H9 (cell line): ENCODE measurements at regions not wholly inside any gene's neighbourhood (a gene's known extent, or its start where the extent isn't known, plus 50 kb on each side); places are given as distances from the start of the nearest gene placed in this dataset.

ENCODE experiments used
- DNase-seq: peaks from one replicate; pipeline ENCODE4 v3.0.0-alpha.2; 2017
- H2AFZ ChIP-seq: one replicate; pipeline ENCODE4 v1.6.1; 2013; ENCODE audit warnings: mild to moderate bottlenecking, low read length, control low read depth, moderate library complexity
- H2AK5ac ChIP-seq: 2 replicates; pipeline ENCODE4 v1.6.1; 2013; ENCODE audit warnings: low read length, control low read depth, mixed read lengths; ENCODE audit not compliant: insufficient read length
- H2BK120ac ChIP-seq: one replicate; pipeline ENCODE4 v1.6.1; 2013; ENCODE audit warnings: low read depth, mild to moderate bottlenecking, low read length, control low read depth, inconsistent platforms; ENCODE audit not compliant: poor library complexity, severe bottlenecking
- H2BK12ac ChIP-seq: 2 replicates; pipeline ENCODE4 v1.6.1; 2013; ENCODE audit warnings: low read length, control low read depth, mixed read lengths, low read depth; ENCODE audit not compliant: insufficient read length
- H2BK15ac ChIP-seq: 2 replicates; pipeline ENCODE4 v1.6.1; 2013; ENCODE audit warnings: low read depth, low read length, control low read depth
- H2BK20ac ChIP-seq: one replicate; pipeline ENCODE4 v1.6.1; 2013; ENCODE audit warnings: low read depth, mild to moderate bottlenecking, low read length, control low read depth, inconsistent platforms; ENCODE audit not compliant: poor library complexity, severe bottlenecking
- H2BK5ac ChIP-seq: 2 replicates; pipeline ENCODE4 v1.6.1; 2013; ENCODE audit warnings: low read length, control low read depth, mixed read lengths; ENCODE audit not compliant: insufficient read length
- H3K14ac ChIP-seq: 2 replicates; pipeline ENCODE4 v1.6.1; 2013; ENCODE audit warnings: low read length, control low read depth; ENCODE audit not compliant: insufficient read depth
- H3K18ac ChIP-seq: 2 replicates; pipeline ENCODE4 v1.6.1; 2013; ENCODE audit warnings: low read depth, mild to moderate bottlenecking, mixed read lengths, low read length, control low read depth; ENCODE audit not compliant: insufficient read length
- H3K23ac ChIP-seq: 2 replicates; pipeline ENCODE4 v1.6.1; 2013; ENCODE audit warnings: low read length, control low read depth, mixed read lengths, low read depth; ENCODE audit not compliant: insufficient read length
- H3K23me2 ChIP-seq: 2 replicates; pipeline ENCODE4 v1.6.1; 2013; ENCODE audit warnings: low read depth, mild to moderate bottlenecking, mixed read lengths, low read length, control low read depth; ENCODE audit not compliant: insufficient read length, poor library complexity, severe bottlenecking
- H3K27ac ChIP-seq: 2 replicates; pipeline ENCODE4 v1.5.1; 2013; ENCODE audit warnings: low read length, control low read depth, mixed read lengths, low read depth; ENCODE audit not compliant: insufficient read length
- H3K27me3 ChIP-seq: 2 replicates; pipeline ENCODE4 v1.6.1; 2013; ENCODE audit warnings: low read length, control low read depth, inconsistent platforms; ENCODE audit not compliant: insufficient read depth
- H3K4ac ChIP-seq: 2 replicates; pipeline ENCODE4 v1.6.1; 2013; ENCODE audit warnings: low read depth, mild to moderate bottlenecking, control low read depth, inconsistent platforms, low read length, moderate library complexity
- H3K4me1 ChIP-seq: 2 replicates; pipeline ENCODE4 v1.6.1; 2013; ENCODE audit warnings: low read length, control low read depth, inconsistent platforms; ENCODE audit not compliant: insufficient read depth
- H3K4me2 ChIP-seq: 2 replicates; pipeline ENCODE4 v1.6.1; 2013; ENCODE audit warnings: low read length, control low read depth, mixed read lengths; ENCODE audit not compliant: insufficient read length, insufficient read depth
- H3K56ac ChIP-seq: 2 replicates; pipeline ENCODE4 v1.6.1; 2013; ENCODE audit warnings: low read depth, mild to moderate bottlenecking, mixed read lengths, low read length, control low read depth; ENCODE audit not compliant: insufficient read length
- H3K79me1 ChIP-seq: 2 replicates; pipeline ENCODE4 v1.6.1; 2013; ENCODE audit warnings: low read depth, mild to moderate bottlenecking, moderate library complexity, low read length, control low read depth, inconsistent platforms; ENCODE audit not compliant: insufficient read depth, poor library complexity, severe bottlenecking
- H3K79me2 ChIP-seq: 2 replicates; pipeline ENCODE4 v1.6.1; 2013; ENCODE audit warnings: low read length, control low read depth, inconsistent platforms; ENCODE audit not compliant: insufficient read depth
- H3K9ac ChIP-seq: 2 replicates; pipeline ENCODE4 v1.6.1; 2013; ENCODE audit warnings: low read length, control low read depth, mixed read lengths; ENCODE audit not compliant: insufficient read length; ENCODE audit errors: extremely low read depth
- H3K9me3 ChIP-seq: one replicate; pipeline ENCODE4 v1.6.1; 2013; ENCODE audit warnings: low read depth, low read length, inconsistent platforms; ENCODE audit not compliant: control insufficient read depth
- H3T11ph ChIP-seq: one replicate; pipeline ENCODE4 v1.6.1; 2013; ENCODE audit warnings: mild to moderate bottlenecking, low read length, control low read depth, inconsistent platforms
- H4K20me1 ChIP-seq: one replicate; pipeline ENCODE4 v1.6.1; 2013; ENCODE audit not compliant: control insufficient read depth, insufficient read length, insufficient read depth
- H4K5ac ChIP-seq: 2 replicates; pipeline ENCODE4 v1.6.1; 2013; ENCODE audit warnings: low read depth, mild to moderate bottlenecking, mixed read lengths, low read length, control low read depth; ENCODE audit not compliant: insufficient read length
- H4K8ac ChIP-seq: replicated peaks from 2 replicates; pipeline ENCODE4 v1.6.1; 2013; ENCODE audit warnings: low read length, control low read depth, mixed read lengths, low read depth; ENCODE audit not compliant: insufficient read length
- H4K91ac ChIP-seq: 2 replicates; pipeline ENCODE4 v1.6.1; 2013; ENCODE audit warnings: low read depth, mild to moderate bottlenecking, moderate library complexity, mixed read lengths, low read length, control low read depth; ENCODE audit not compliant: insufficient read length
- H3K27ac Mint-ChIP-seq, 3 experiments: 2 replicates in 2 of 3; 3 replicates in 1 of 3; pipeline ENCODE4 v1.8.0; 2020 to 2021; ENCODE audit warnings: mixed read lengths in 3 of 3, mild to moderate bottlenecking in 1 of 3, moderate library complexity in 1 of 3
- H3K27me3 Mint-ChIP-seq: 2 replicates; pipeline ENCODE4 v1.8.0; 2021; ENCODE audit warnings: low read depth, mild to moderate bottlenecking, moderate library complexity, mixed read lengths
- H3K36me3 Mint-ChIP-seq, 3 experiments: 2 replicates in 2 of 3; 3 replicates in 1 of 3; pipeline ENCODE4 v1.8.0; 2020 to 2021; ENCODE audit warnings: low read depth in 3 of 3, mixed read lengths in 3 of 3; ENCODE audit not compliant: insufficient read depth in 1 of 3
- H3K4me1 Mint-ChIP-seq, 2 experiments: 2 replicates each; pipeline ENCODE4 v1.8.0; 2020; ENCODE audit warnings: mixed read lengths in 2 of 2
- H3K4me3 Mint-ChIP-seq, 2 experiments: 2 replicates in 1 of 2; 3 replicates in 1 of 2; pipeline ENCODE4 v1.8.0; 2020 to 2021; ENCODE audit warnings: mild to moderate bottlenecking in 2 of 2, mixed read lengths in 2 of 2, moderate library complexity in 1 of 2
- H3K9me3 Mint-ChIP-seq, 2 experiments: 2 replicates in 1 of 2; 3 replicates in 1 of 2; pipeline ENCODE4 v1.8.0; 2020; ENCODE audit warnings: mild to moderate bottlenecking in 2 of 2, mixed read lengths in 2 of 2, moderate library complexity in 1 of 2
- WGBS: extraction: QIAGEN DNeasy Blood & Tissue Kit; methylation state at CpG from one replicate; pipeline ENCODE4 v1.1.7; 2013; ENCODE audit warnings: missing lambda C conversion rate, low lambda C conversion rate, mixed read lengths; ENCODE audit not compliant: insufficient read length; ENCODE audit errors: extremely low coverage; 5-methylcytosine and 5-hydroxymethylcytosine counted together
- TF ChIP-seq, protein P1 (sequence below): fragments of 200-600 bp; sonication (generic); conservative IDR thresholded peaks from 3 replicates; pipeline ENCODE4 v1.8.0; 2021; ENCODE audit warnings: antibody characterized with exemption, mild to moderate bottlenecking

- Mint-ChIP-seq H3K9me3 (peaks cover 94 to 95% of the 10 kb centered on the region in 2 experiments), H3K4me1 (no peaks in the 10 kb centered on the region), H3K4me3 (no peak overlapping the region), H3K27me3 (no peaks in the 10 kb centered on the region; the same call in 1 of the 2 replicates), H3K27ac (no peak overlapping the region), H3K36me3 (peaks cover 5 to 31% (median 15%) of the 10 kb centered on the region in 3 experiments; a peak in 6 of 7 replicates)
- Histone ChIP-seq H3K79me2 (no peaks in the 10 kb centered on the region; the same call in 1 of the 2 replicates), H3K23me2 (no peaks in the 10 kb centered on the region), H4K8ac (no peak overlapping the region), H2BK15ac (no peak overlapping the region), H2BK120ac (no peak overlapping the region), H3K27me3 (no peaks in the 10 kb centered on the region; the same call in 1 of the 2 replicates), H3K56ac (no peak overlapping the region), H2AK5ac (no peak overlapping the region), H3K4me2 (no peak overlapping the region), H4K5ac (no peak overlapping the region), H3K23ac (no peak overlapping the region), H3T11ph (no peak overlapping the region), H2BK5ac (no peak overlapping the region), H3K4me1 (no peaks in the 10 kb centered on the region), H3K14ac (no peak overlapping the region), H3K4ac (no peak overlapping the region), H3K79me1 (no peaks in the 10 kb centered on the region), H3K9me3 (peaks cover 92% of the 10 kb centered on the region), H2AFZ (no peak overlapping the region), H4K91ac (no peak overlapping the region), H3K27ac (no peak overlapping the region), H3K9ac (no peak overlapping the region), H2BK20ac (no peak overlapping the region), H2BK12ac (no peak overlapping the region), H4K20me1 (no peaks in the 10 kb centered on the region), H3K18ac (no peak overlapping the region)
- DNase-seq = no peak
- TF ChIP-seq, protein P1, sequence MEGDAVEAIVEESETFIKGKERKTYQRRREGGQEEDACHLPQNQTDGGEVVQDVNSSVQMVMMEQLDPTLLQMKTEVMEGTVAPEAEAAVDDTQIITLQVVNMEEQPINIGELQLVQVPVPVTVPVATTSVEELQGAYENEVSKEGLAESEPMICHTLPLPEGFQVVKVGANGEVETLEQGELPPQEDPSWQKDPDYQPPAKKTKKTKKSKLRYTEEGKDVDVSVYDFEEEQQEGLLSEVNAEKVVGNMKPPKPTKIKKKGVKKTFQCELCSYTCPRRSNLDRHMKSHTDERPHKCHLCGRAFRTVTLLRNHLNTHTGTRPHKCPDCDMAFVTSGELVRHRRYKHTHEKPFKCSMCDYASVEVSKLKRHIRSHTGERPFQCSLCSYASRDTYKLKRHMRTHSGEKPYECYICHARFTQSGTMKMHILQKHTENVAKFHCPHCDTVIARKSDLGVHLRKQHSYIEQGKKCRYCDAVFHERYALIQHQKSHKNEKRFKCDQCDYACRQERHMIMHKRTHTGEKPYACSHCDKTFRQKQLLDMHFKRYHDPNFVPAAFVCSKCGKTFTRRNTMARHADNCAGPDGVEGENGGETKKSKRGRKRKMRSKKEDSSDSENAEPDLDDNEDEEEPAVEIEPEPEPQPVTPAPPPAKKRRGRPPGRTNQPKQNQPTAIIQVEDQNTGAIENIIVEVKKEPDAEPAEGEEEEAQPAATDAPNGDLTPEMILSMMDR = no peak
- WGBS = no CpG with 5 or more reads among the region's 3 CpGs
These were observed 1281.1 kb downstream of the TMEM121 start for GRCh38 chr14:106807493-106807892.
